Ovary (tissue), 3 donors: ENCODE measurements at regions not wholly inside any gene's neighbourhood (a gene's known extent, or its start where the extent isn't known, plus 50 kb on each side); places are given as distances from the start of the nearest gene placed in this dataset.

Source experiments
- POLR2A ChIP-seq: fragments of 450-650 bp; IDR thresholded peaks from one replicate; pipeline ENCODE4 v1.6.1; 2017; ENCODE audit warnings: antibody characterized with exemption, mild to moderate bottlenecking, moderate library complexity
- TF ChIP-seq, protein P1 (sequence below), 3 donors: fragments of 450-650 bp in 2 of 3; fragments of 200-600 bp in 1 of 3; IDR thresholded peaks; one replicate each; pipeline versions ENCODE4 v1.5.1 to v1.8.0; 2016 to 2022; ENCODE audit warnings: antibody characterized with exemption in 3 of 3, mild to moderate bottlenecking in 1 of 3
- donor health status: DM: no; HTN: no; CAD: no.

DNA sequence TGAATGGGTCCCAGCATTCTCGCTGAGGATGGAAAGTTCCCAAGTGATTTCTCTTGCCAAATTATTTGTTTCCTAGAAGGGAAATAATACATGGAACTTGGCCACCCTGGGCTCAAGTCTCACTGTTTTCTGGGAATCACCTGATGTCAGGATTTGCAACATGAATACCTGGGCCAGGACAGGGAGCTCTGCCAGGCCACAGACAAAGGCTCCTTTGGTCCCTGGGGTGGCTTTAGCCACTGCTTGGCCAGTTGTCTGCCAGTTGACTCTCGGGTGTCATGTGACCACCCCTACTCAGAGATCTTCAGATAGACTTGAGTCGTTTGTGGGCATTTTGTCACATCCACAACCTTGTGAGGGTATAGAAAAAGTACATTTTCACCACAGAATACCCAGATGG is 258.0 kb upstream of the HABP2 start:
- TF ChIP-seq, protein P1, sequence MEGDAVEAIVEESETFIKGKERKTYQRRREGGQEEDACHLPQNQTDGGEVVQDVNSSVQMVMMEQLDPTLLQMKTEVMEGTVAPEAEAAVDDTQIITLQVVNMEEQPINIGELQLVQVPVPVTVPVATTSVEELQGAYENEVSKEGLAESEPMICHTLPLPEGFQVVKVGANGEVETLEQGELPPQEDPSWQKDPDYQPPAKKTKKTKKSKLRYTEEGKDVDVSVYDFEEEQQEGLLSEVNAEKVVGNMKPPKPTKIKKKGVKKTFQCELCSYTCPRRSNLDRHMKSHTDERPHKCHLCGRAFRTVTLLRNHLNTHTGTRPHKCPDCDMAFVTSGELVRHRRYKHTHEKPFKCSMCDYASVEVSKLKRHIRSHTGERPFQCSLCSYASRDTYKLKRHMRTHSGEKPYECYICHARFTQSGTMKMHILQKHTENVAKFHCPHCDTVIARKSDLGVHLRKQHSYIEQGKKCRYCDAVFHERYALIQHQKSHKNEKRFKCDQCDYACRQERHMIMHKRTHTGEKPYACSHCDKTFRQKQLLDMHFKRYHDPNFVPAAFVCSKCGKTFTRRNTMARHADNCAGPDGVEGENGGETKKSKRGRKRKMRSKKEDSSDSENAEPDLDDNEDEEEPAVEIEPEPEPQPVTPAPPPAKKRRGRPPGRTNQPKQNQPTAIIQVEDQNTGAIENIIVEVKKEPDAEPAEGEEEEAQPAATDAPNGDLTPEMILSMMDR (IDR thresholded peaks at IDR 0.05) = no peak
- no peak for TF ChIP-seq POLR2A
